MM.1S (cell line): ENCODE measurements at regions not wholly inside any gene's neighbourhood (a gene's known extent, or its start where the extent isn't known, plus 50 kb on each side); places are given as distances from the start of the nearest gene placed in this dataset.

Experiments
- DNase-seq: peaks from one replicate; pipeline ENCODE4 v3.0.0-alpha.2; 2015
- H2AFZ ChIP-seq: fragments of 300-600 bp; sonication (generic); 2 replicates; pipeline ENCODE4 v1.6.0; 2016; ENCODE audit warnings: antibody characterized with exemption, low read length
- H3F3A ChIP-seq: fragments of 300-600 bp; sonication (generic); 2 replicates; pipeline ENCODE4 v1.6.1; 2016; ENCODE audit warnings: mild to moderate bottlenecking, antibody characterized with exemption, low read length, moderate library complexity, mixed read lengths; ENCODE audit not compliant: insufficient read depth
- H3K27ac ChIP-seq: fragments of 300-600 bp; sonication (generic); 2 replicates; pipeline ENCODE4 v1.5.1; 2016; ENCODE audit warnings: mild to moderate bottlenecking, low read length
- H3K27me3 ChIP-seq: fragments of 300-600 bp; sonication (generic); replicated peaks from 2 replicates; pipeline ENCODE4 v1.6.0; 2016; ENCODE audit warnings: low read length; ENCODE audit not compliant: insufficient read depth
- H3K36me3 ChIP-seq: fragments of 300-600 bp; sonication (generic); replicated peaks from 2 replicates; pipeline ENCODE4 v1.6.1; 2016; ENCODE audit warnings: mild to moderate bottlenecking, low read length, mixed read lengths; ENCODE audit not compliant: insufficient read depth
- H3K4me1 ChIP-seq: fragments of 300-600 bp; sonication (generic); 2 replicates; pipeline ENCODE4 v1.6.1; 2016; ENCODE audit warnings: low read length, mixed read lengths
- H3K4me2 ChIP-seq: fragments of 300-600 bp; sonication (generic); 2 replicates; pipeline ENCODE4 v1.6.0; 2016; ENCODE audit warnings: low read depth, low read length
- H3K4me3 ChIP-seq: fragments of 300-600 bp; sonication (generic); 2 replicates; pipeline ENCODE4 v1.5.1; 2016; ENCODE audit warnings: low read length, mixed read lengths
- H3K79me2 ChIP-seq: fragments of 300-600 bp; sonication (generic); 2 replicates; pipeline ENCODE4 v1.6.1; 2016; ENCODE audit warnings: mixed run types, low read length, mixed read lengths
- H3K9ac ChIP-seq: fragments of 300-600 bp; sonication (generic); 2 replicates; pipeline ENCODE4 v1.6.1; 2016; ENCODE audit warnings: low read length, mixed read lengths
- H3K9me2 ChIP-seq: fragments of 300-600 bp; sonication (generic); replicated peaks from 2 replicates; pipeline ENCODE4 v1.6.1; 2016; ENCODE audit warnings: mild to moderate bottlenecking, low read length, mixed read lengths; ENCODE audit not compliant: insufficient read depth
- H3K9me3 ChIP-seq: fragments of 300-600 bp; sonication (generic); replicated peaks from 2 replicates; pipeline ENCODE4 v1.6.1; 2016; ENCODE audit warnings: mild to moderate bottlenecking, low read length, mixed read lengths; ENCODE audit not compliant: insufficient read depth
- H4K20me1 ChIP-seq: fragments of 300-600 bp; sonication (generic); 2 replicates; pipeline ENCODE4 v1.6.1; 2016; ENCODE audit warnings: mild to moderate bottlenecking, low read length, moderate library complexity, mixed read lengths; ENCODE audit not compliant: insufficient read depth
- CTCF ChIP-seq: fragments of 300-600 bp; sonication (generic); IDR thresholded peaks from 2 replicates; pipeline ENCODE4 v1.5.1; 2016; ENCODE audit warnings: antibody characterized with exemption, low read length, mixed read lengths
- EZH2 ChIP-seq: fragments of 300-600 bp; sonication (generic); optimal IDR thresholded peaks from 2 replicates; pipeline ENCODE3; 2017; ENCODE audit warnings: low read depth, mild to moderate bottlenecking, antibody characterized with exemption, low read length, mixed read lengths
- EZH2phosphoT487 ChIP-seq: fragments of 300-600 bp; sonication (generic); IDR thresholded peaks from 2 replicates; pipeline ENCODE4 v1.6.1; 2018; ENCODE audit warnings: antibody characterized with exemption, low read length

DNA sequence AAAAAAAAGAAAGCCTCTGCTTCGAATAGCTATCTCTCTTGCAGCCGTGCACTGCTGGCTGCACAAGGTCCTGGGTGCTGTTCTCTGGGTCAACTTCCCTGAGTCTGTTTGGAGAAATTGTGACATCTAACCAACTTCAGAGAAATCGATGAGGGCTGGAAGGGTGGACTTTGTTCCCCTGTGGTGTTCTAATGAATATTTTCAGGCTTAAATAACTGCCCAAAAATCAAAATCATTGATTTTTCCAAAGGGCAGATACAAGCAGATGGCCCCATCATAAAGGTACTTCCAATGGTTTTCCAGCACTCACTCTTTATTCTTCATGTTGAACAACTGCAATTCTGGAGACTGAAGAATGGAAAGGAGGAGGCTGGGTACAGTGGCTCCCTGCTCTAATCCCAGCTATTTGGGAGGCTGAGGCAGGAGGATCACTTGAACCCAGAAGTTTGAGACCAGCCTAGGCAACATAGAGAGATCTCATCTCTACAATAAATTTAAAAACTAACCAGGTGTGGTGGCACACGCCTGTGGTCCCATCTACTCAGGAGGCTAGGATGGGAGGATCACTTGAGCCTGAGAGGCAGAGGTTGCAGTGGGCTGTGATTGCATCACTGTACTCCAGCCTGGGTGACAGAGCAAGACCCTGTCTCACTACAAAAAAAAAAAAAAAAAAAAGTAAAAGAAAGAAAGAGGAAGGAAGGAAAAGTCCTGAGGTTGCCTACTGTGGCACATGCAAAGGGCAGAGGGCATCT is 59.1 kb downstream of the FOXA2 start:
- H3K4me2 ChIP-seq: no peak overlapping the region
- DNase-seq: no peak
- no peaks in the 10 kb centered on the region for H3K79me2 ChIP-seq
- H3K9me2 ChIP-seq: no peaks in the 10 kb centered on the region
- H3K9ac ChIP-seq: no peak overlapping the region
- H4K20me1 ChIP-seq: no peaks in the 10 kb centered on the region
- no peak overlapping the region for H3K4me3 ChIP-seq
- no peaks in the 10 kb centered on the region for H3F3A ChIP-seq
- H3K27me3 ChIP-seq: no peaks in the 10 kb centered on the region
- no peak overlapping the region for H3K27ac ChIP-seq
- H3K4me1 ChIP-seq: no peaks in the 10 kb centered on the region
- TF ChIP-seq EZH2 (no peak), EZH2phosphoT487 (no peak), CTCF (no peak)
- no peaks in the 10 kb centered on the region for H3K36me3 ChIP-seq
- H2AFZ ChIP-seq: no peak overlapping the region
- H3K9me3 ChIP-seq: no peaks in the 10 kb centered on the region

DNA sequence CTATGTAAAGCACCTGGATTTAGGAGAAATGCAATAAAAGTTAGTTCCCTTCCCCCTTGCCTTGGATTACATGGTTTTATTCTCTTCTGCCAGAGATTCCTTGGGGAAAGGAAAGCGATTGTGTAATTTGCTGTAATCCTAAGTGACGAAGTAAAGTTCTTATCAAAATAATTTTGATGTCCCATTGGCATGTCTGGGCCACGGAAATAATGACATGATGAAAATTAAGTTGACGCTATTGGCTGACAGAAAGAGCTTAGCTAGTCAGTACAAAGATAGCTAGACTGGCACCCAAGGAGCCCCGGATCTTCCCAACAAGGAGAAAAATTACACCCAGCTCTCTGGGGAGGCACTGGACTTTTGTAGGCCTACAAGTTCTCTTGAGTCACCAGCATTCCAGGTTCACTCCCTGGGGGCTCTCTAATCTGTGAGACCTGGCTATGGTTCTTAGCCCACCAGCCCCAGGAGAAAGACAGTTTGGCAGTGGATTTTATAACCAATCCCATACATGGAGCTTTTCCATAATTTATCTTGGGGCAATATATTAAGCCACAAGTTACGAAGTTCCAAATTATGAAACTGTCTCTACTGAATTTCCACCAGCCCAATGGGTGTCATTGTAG is 59.9 kb downstream of the FOXA2 start:
- no peak for DNase-seq
- TF ChIP-seq EZH2: no peak
- TF ChIP-seq EZH2phosphoT487: no peak
- Histone ChIP-seq H3K79me2 (no peaks in the 10 kb centered on the region), H2AFZ (no peak overlapping the region), H3K9me2 (no peaks in the 10 kb centered on the region), H3F3A (no peaks in the 10 kb centered on the region), H3K4me1 (no peaks in the 10 kb centered on the region), H3K9me3 (no peaks in the 10 kb centered on the region), H3K27me3 (no peaks in the 10 kb centered on the region), H3K4me3 (no peak overlapping the region), H4K20me1 (no peaks in the 10 kb centered on the region), H3K4me2 (no peak overlapping the region), H3K9ac (no peak overlapping the region), H3K27ac (no peak overlapping the region), H3K36me3 (no peaks in the 10 kb centered on the region)

DNA sequence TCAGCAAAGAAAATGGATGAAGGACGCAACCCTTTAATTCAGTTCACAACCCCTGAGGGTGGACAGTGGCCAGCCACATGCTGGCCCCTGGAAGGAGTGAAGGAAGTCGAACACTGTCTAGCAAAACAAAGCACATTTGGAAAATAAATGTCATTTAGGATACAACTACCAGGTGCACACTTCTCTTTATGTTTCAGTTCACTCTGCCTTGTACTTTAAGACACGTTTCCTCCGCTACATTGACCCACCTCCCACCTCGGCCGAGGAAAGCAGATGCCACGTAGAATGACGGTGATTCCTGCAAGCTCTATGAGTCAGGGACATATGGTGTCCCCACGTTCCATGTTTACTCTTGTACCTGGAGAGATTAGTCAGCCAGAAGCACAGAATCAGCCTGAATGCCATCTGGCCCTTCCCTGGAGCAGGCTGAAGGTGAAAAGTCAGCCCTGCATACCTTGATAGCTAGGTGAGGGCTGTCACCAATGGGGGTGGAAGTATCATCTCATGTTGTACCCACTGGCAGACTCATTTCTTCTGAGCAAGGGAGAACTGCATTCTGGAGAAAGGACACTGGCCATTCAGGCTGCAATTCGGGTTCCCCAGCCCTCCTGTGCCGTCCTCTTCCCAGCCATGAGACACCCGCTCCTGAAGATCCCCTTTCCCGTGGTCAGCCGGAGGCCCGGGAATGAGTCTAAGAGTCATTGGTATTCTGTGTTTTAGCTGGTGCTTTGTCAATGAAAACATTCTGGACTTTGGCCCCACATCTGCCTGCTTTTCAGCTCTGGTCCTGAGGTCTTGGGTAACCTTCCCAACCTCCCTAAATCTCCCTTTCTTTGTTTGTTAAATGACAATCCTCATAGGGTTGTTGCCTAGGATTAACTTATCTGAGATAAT is 60.6 kb downstream of the FOXA2 start:
- TF ChIP-seq CTCF (no peak), EZH2phosphoT487 (no peak), EZH2 (no peak)
- Histone ChIP-seq H3K4me3 (no peak overlapping the region), H3K27ac (no peak overlapping the region), H2AFZ (no peak overlapping the region), H3K9ac (no peak overlapping the region), H4K20me1 (no peaks in the 10 kb centered on the region), H3K79me2 (no peaks in the 10 kb centered on the region), H3K4me1 (no peaks in the 10 kb centered on the region), H3K9me2 (no peaks in the 10 kb centered on the region), H3K9me3 (no peaks in the 10 kb centered on the region), H3K36me3 (no peaks in the 10 kb centered on the region), H3K4me2 (no peak overlapping the region), H3K27me3 (no peaks in the 10 kb centered on the region), H3F3A (no peaks in the 10 kb centered on the region)
- DNase-seq: no peak
